BJ (cell line): ENCODE measurements at regions not wholly inside any gene's neighbourhood (a gene's known extent, or its start where the extent isn't known, plus 50 kb on each side); places are given as distances from the start of the nearest gene placed in this dataset.
"Not testable (repeated sequence)": the region's sequence is repeated elsewhere in the genome, so short reads cannot be mapped to it uniquely, and the experiment has no call there.

Source experiments
- CTCF ChIA-PET: fragments of 350-600 bp; formaldehyde crosslinking; extraction: SDS; loops from one replicate; lab custom pipeline; 2021; ENCODE audit warnings: antibody characterized with exemption, inconsistent platforms; lab: Yijun Ruan, JAX
- POLR2A ChIA-PET: fragments of 300-600 bp; sonication (Branson Sonifier 250); formaldehyde crosslinking; extraction: SDS; loops from one replicate; lab custom pipeline; 2021; ENCODE audit warnings: antibody characterized with exemption; lab: Charles Lee
- DNase-seq: peaks from one replicate; pipeline ENCODE4 v3.0.0-alpha.2; 2011; ENCODE audit warnings: low read depth
- H3K27me3 ChIP-seq: 2 replicates; pipeline ENCODE4 v1.6.0; 2011; ENCODE audit warnings: low read length; ENCODE audit not compliant: control insufficient read depth, insufficient read depth
- H3K36me3 ChIP-seq: 2 replicates; pipeline ENCODE4 v1.5.1; 2011; ENCODE audit warnings: low read length; ENCODE audit not compliant: control insufficient read depth, insufficient read depth
- H3K4me3 ChIP-seq: 2 replicates; pipeline ENCODE4 v1.5.1; 2011; ENCODE audit warnings: low read depth, mild to moderate bottlenecking, control low read depth, low read length
- CTCF ChIP-seq: IDR thresholded peaks from 2 replicates; pipeline ENCODE4 v1.5.1; 2011; ENCODE audit warnings: low read depth, mild to moderate bottlenecking, control low read depth, inconsistent platforms, low read length, moderate library complexity; ENCODE audit not compliant: insufficient read depth

GRCh38 chr10:27330074-27330473, 89.5 kb upstream of the ACBD5 start:
- H3K36me3 ChIP-seq = no peaks in the 10 kb centered on the region
- no peak overlapping the region for H3K4me3 ChIP-seq
- DNase-seq = no peak
- no peak for TF ChIP-seq CTCF
- CTCF ChIA-PET = no interaction called here
- no peaks in the 10 kb centered on the region for H3K27me3 ChIP-seq
- POLR2A ChIA-PET = no interaction called here

GRCh38 chr10:27328946-27329345, 88.3 kb upstream of the ACBD5 start:
- no peaks in the 10 kb centered on the region for H3K36me3 ChIP-seq
- H3K27me3 ChIP-seq = no peaks in the 10 kb centered on the region
- H3K4me3 ChIP-seq = no peak overlapping the region
- TF ChIP-seq CTCF = no peak
- CTCF ChIA-PET = interaction anchor here (0.6 to 0.7 kb wide), 2 partner anchors 105 to 722 kb away, joined by 3 read pairs; no protein-coding TSS in a partner anchor
- POLR2A ChIA-PET = no interaction called here
- DNase-seq = no peak

DNA sequence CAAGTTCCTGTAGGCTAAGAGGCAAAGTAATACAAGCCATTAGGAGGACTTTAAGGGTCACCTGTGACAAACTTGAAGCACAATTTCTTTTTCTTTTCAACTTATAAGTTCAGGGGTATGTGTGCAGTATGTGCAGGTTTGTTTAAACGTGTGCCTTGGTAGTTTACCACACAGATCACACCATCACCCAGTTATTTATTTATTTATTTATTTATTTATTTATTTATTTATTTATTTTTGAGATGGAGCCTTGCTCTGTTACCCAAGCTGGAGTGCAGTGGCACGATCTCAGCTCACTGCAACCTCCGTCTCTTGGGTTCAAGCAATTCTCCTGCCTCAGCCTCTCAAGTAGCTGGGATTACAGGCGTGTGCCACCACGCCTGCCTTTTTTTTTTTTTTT, 86.2 kb upstream of the ACBD5 start:
- DNase-seq, POLR2A ChIA-PET, H3K36me3 ChIP-seq, CTCF ChIA-PET, H3K4me3 ChIP-seq, H3K27me3 ChIP-seq: not testable (repeated sequence)

GRCh38 chr10:27319752-27320431, 79.3 kb upstream of the ACBD5 start:
- CTCF ChIA-PET = no interaction called here
- H3K4me3 ChIP-seq = peak overlapping the region; percentile 16; the same call in 1 of the 2 replicates
- no peaks in the 10 kb centered on the region for H3K36me3 ChIP-seq
- POLR2A ChIA-PET = no interaction called here
- no peak for TF ChIP-seq CTCF
- no peak for DNase-seq
- H3K27me3 ChIP-seq = peaks cover 4% of the 10 kb centered on the region

DNA sequence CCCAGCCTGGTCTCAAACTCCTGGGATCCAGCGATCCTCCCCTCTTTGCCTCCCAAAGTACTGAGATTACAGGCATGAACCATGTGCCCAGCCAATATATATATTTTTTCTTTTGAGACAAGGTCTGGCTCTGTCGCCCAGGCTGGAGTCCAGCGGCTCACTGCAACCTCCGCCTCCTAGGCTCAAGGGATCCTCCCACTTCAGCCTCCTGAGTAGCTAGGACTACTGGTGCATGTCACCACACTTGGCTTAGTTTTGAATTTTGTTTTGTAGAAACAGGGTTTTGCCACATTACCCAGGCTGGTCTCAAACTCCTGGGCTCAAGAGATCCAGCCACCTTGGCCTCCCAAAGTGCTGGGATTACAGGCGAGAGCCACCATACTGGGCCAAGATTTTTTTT, 78.5 kb upstream of the ACBD5 start:
- H3K36me3 ChIP-seq, H3K27me3 ChIP-seq, H3K4me3 ChIP-seq, DNase-seq, CTCF ChIA-PET, POLR2A ChIA-PET: not testable (repeated sequence)

DNA sequence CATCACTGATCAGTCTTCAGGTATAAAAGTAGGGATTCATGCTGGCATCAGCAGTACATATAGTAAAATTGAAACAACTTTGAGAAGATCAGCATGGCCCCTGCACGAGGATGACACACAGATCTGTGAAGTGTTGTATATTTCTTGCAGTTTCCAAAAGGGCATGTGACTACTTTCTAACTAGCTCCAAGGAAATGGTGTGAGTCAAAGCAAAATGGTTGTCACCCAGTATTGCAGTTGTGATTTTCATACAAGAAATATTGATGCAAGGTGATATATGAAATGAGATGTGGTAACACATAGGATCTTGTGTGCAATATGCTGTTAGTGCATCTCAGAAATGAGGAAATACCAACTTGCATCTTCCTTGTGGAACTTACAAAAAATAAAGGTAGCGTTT, 74.5 kb upstream of the ACBD5 start:
- DNase-seq, POLR2A ChIA-PET, CTCF ChIA-PET, H3K36me3 ChIP-seq, H3K4me3 ChIP-seq, H3K27me3 ChIP-seq: not testable (repeated sequence)

DNA sequence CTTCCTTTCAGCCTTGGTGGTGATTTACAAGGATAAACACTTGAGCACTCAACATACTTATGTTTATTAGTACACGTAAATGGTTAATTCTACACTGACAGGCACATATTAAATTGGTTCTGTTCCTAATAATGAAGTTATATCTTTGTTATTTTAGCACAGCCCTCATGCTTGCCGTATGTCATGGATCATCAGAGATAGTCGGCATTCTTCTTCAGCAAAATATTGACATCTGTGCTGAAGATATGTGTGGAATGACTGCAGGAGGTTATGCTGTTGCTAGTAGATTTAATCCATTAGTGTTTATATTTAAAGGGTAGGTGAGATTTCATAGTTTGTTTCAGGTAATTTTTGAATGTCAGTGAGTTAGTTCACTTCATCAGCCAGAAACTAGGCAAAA, 73.0 kb upstream of the ACBD5 start:
- H3K36me3 ChIP-seq, CTCF ChIA-PET, DNase-seq, H3K4me3 ChIP-seq, H3K27me3 ChIP-seq, POLR2A ChIA-PET: not testable (repeated sequence)
